ENCODE measurements at regions not wholly inside any gene's neighbourhood (a gene's known extent, or its start where the extent isn't known, plus 50 kb on each side); places are given as distances from the start of the nearest gene placed in this dataset.
A peak's percentile ranks its signal among the peaks of the same experiment; 100 is the strongest.

GRCh38 chrX:16320765-16321355 is 153.6 kb downstream of the MAGEB17 start:
- Histone ChIP-seq H3K4me3 (no peak overlapping the region), H3K27me3 (ENCODE audit: control insufficient read depth in 3 of 3, insufficient read depth in 3 of 3, low read length in 2 of 3) (peaks cover 0 to 3% (median under 1%) of the 10 kb centered on the region in 3 donors), H3K27ac (ENCODE audit: low read depth in 1 of 2, low read length in 1 of 2) (no peak overlapping the region), H3K9ac (ENCODE audit: insufficient read depth in 1 of 2, low read length in 2 of 2) (no peak overlapping the region), H3K36me3 (ENCODE audit: control insufficient read depth in 4 of 4, insufficient read depth in 4 of 4, low read length in 4 of 4) (no peaks in the 10 kb centered on the region), H3K9me3 (ENCODE audit: control insufficient read depth in 4 of 4, insufficient read depth in 3 of 4, low read length in 3 of 4) (peaks cover 0 to 3% (median 0%) of the 10 kb centered on the region in 4 donors), H3K4me1 (ENCODE audit: control insufficient read depth in 5 of 5, insufficient read depth in 5 of 5, low read length in 5 of 5) (no peaks in the 10 kb centered on the region)
- no peak for TF ChIP-seq CTCF (IDR thresholded peaks at IDR 0.05; ENCODE audit: control extremely low read depth, extremely low read depth)
- WGBS, 2 donors: 75 to 90% methylated on average over 4 of the region's 4 CpGs
- ATAC-seq (ENCODE audit: insufficient read depth, low FRiP score) (no peak), DNase-seq (no peak)

- no peak for TF ChIP-seq CTCF (IDR thresholded peaks at IDR 0.05; ENCODE audit: control extremely low read depth, extremely low read depth)
- Histone ChIP-seq H3K9ac (ENCODE audit: insufficient read depth in 1 of 2, low read length in 2 of 2) (no peak overlapping the region), H3K27ac (ENCODE audit: low read depth in 1 of 2, low read length in 1 of 2) (no peak overlapping the region), H3K4me3 (no peak overlapping the region), H3K27me3 (ENCODE audit: control insufficient read depth in 3 of 3, insufficient read depth in 3 of 3, low read length in 2 of 3) (peaks cover 0 to 8% (median 7%) of the 10 kb centered on the region in 3 donors), H3K9me3 (ENCODE audit: control insufficient read depth in 4 of 4, insufficient read depth in 3 of 4, low read length in 3 of 4) (peaks cover 0 to 4% (median 0%) of the 10 kb centered on the region in 4 donors), H3K4me1 (ENCODE audit: control insufficient read depth in 5 of 5, insufficient read depth in 5 of 5, low read length in 5 of 5) (no peaks in the 10 kb centered on the region), H3K36me3 (ENCODE audit: control insufficient read depth in 4 of 4, insufficient read depth in 4 of 4, low read length in 4 of 4) (no peaks in the 10 kb centered on the region)
- 74 to 83% methylated on average over 7 of the region's 7 CpGs for WGBS, 2 donors
- DNase-seq (peak in 2 of 3 donors; percentile 1 to 8), ATAC-seq (ENCODE audit: insufficient read depth, low FRiP score) (no peak)
Observed at GRCh38 chrX:16333453-16333852, 166.2 kb downstream of the MAGEB17 start.

GRCh38 chrX:16335181-16335580 is 167.9 kb downstream of the MAGEB17 start:
- Histone ChIP-seq H3K36me3 (ENCODE audit: control insufficient read depth in 4 of 4, insufficient read depth in 4 of 4, low read length in 4 of 4) (no peaks in the 10 kb centered on the region), H3K4me3 (no peak overlapping the region), H3K27me3 (ENCODE audit: control insufficient read depth in 3 of 3, insufficient read depth in 3 of 3, low read length in 2 of 3) (peaks cover 0 to 11% (median 9%) of the 10 kb centered on the region in 3 donors), H3K4me1 (ENCODE audit: control insufficient read depth in 5 of 5, insufficient read depth in 5 of 5, low read length in 5 of 5) (no peaks in the 10 kb centered on the region), H3K9me3 (ENCODE audit: control insufficient read depth in 4 of 4, insufficient read depth in 3 of 4, low read length in 3 of 4) (peaks cover 0 to 4% (median 0%) of the 10 kb centered on the region in 4 donors), H3K9ac (ENCODE audit: insufficient read depth in 1 of 2, low read length in 2 of 2) (no peak overlapping the region), H3K27ac (ENCODE audit: low read depth in 1 of 2, low read length in 1 of 2) (no peak overlapping the region)
- TF ChIP-seq CTCF (IDR thresholded peaks at IDR 0.05; ENCODE audit: control extremely low read depth, extremely low read depth): no peak
- 56 to 85% methylated on average over 1 of the region's 1 CpG for WGBS, 2 donors
- DNase-seq: no peak
- no peak for ATAC-seq (ENCODE audit: insufficient read depth, low FRiP score)
